Smooth muscle cell (in vitro differentiated cells): ENCODE measurements at regions not wholly inside any gene's neighbourhood (a gene's known extent, or its start where the extent isn't known, plus 50 kb on each side); places are given as distances from the start of the nearest gene placed in this dataset.
"Not testable (repeated sequence)": the region's sequence is repeated elsewhere in the genome, so short reads cannot be mapped to it uniquely, and the experiment has no call there.

Experiments used
- DNase-seq: peaks from one replicate; lab custom pipeline; 2025; ENCODE audit not compliant: unreplicated experiment; lab: John Stamatoyannopoulos, UW
- H2AFZ ChIP-seq: fragments of 200-600 bp; sonication (generic); 2 replicates; pipeline ENCODE4 v1.6.0; 2016; ENCODE audit warnings: antibody characterized with exemption, low read depth, mild to moderate bottlenecking
- H3F3A ChIP-seq: fragments of 200-600 bp; sonication (generic); 2 replicates; pipeline ENCODE4 v1.6.0; 2017; ENCODE audit warnings: antibody characterized with exemption, low read depth
- H3K27ac ChIP-seq: fragments of 200-600 bp; sonication (generic); 2 replicates; pipeline ENCODE4 v1.5.1; 2016; ENCODE audit warnings: low read depth, mild to moderate bottlenecking
- H3K27me3 ChIP-seq: fragments of 200-600 bp; sonication (generic); 2 replicates; pipeline ENCODE4 v1.6.1; 2016; ENCODE audit warnings: low read depth, mild to moderate bottlenecking
- H3K36me3 ChIP-seq: fragments of 200-600 bp; sonication (generic); 2 replicates; pipeline ENCODE4 v1.5.1; 2016; ENCODE audit warnings: low read depth
- H3K4me1 ChIP-seq: fragments of 200-600 bp; sonication (generic); 2 replicates; pipeline ENCODE4 v1.5.1; 2016; ENCODE audit warnings: low read depth
- H3K4me2 ChIP-seq: fragments of 200-600 bp; sonication (generic); 2 replicates; pipeline ENCODE4 v1.6.0; 2016; ENCODE audit warnings: mild to moderate bottlenecking
- H3K4me3 ChIP-seq: fragments of 200-600 bp; sonication (generic); 2 replicates; pipeline ENCODE4 v1.5.1; 2016; ENCODE audit warnings: mild to moderate bottlenecking
- H3K79me2 ChIP-seq: fragments of 200-600 bp; sonication (generic); 2 replicates; pipeline ENCODE4 v1.6.0; 2016; ENCODE audit warnings: low read depth, mild to moderate bottlenecking
- H3K9ac ChIP-seq: fragments of 200-600 bp; sonication (generic); 2 replicates; pipeline ENCODE4 v1.6.0; 2016; ENCODE audit warnings: low read depth
- H3K9me3 ChIP-seq: fragments of 200-600 bp; sonication (generic); replicated peaks from 2 replicates; pipeline ENCODE4 v1.5.1; 2016; ENCODE audit warnings: low read depth
- H4K20me1 ChIP-seq: fragments of 200-600 bp; sonication (generic); 2 replicates; pipeline ENCODE4 v1.6.0; 2016; ENCODE audit warnings: low read depth
- WGBS: methylation state at CpG from one replicate; pipeline ENCODE4 v1.1.7; 2016; ENCODE audit warnings: low lambda C conversion rate; 5-methylcytosine and 5-hydroxymethylcytosine counted together
- TF ChIP-seq, protein P1 (sequence below): fragments of 200-600 bp; sonication (generic); IDR thresholded peaks from 2 replicates; pipeline ENCODE4 v1.5.1; 2017; ENCODE audit warnings: borderline replicate concordance, mild to moderate bottlenecking, antibody characterized with exemption; ENCODE audit not compliant: insufficient read depth, poor library complexity, severe bottlenecking

DNA sequence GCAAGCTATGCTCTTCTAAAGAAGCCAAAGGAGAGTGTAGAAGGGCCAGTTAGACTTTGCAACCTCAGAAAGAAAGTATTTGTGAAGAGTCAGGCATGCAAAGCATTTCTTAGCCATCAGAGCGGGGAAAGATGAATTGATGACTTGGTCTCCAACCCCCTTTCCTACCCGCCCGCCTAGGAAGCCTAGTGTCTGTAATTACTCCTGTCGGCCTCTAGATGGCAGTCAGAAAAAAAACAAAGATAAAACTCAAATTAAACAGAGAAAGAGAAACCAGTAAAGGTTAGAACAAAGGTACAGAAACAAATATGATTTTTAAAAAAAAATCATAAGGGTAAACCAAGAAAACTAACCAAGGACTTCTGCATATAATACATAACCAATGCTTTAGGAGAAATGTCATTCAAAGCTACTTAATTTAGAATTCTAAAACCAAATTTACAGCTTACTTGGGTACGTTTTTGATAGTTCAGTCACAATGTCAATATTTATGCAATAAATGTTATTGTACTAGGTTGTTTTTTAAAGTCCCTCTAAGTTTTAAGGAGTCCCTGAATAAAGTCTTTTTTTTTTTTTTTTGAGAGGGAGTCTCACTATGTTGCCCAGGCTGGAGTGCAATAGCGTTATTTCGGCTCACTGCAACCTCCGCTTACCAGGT is 97.6 kb downstream of the LYZL1 start:
- no peak for DNase-seq
- no peak overlapping the region for H3K9ac ChIP-seq
- H3K9me3 ChIP-seq, result no peaks in the 10 kb centered on the region
- no peak overlapping the region for H3K4me3 ChIP-seq
- no peaks in the 10 kb centered on the region for H3K27me3 ChIP-seq
- H3F3A ChIP-seq, result no peaks in the 10 kb centered on the region
- TF ChIP-seq, protein P1, sequence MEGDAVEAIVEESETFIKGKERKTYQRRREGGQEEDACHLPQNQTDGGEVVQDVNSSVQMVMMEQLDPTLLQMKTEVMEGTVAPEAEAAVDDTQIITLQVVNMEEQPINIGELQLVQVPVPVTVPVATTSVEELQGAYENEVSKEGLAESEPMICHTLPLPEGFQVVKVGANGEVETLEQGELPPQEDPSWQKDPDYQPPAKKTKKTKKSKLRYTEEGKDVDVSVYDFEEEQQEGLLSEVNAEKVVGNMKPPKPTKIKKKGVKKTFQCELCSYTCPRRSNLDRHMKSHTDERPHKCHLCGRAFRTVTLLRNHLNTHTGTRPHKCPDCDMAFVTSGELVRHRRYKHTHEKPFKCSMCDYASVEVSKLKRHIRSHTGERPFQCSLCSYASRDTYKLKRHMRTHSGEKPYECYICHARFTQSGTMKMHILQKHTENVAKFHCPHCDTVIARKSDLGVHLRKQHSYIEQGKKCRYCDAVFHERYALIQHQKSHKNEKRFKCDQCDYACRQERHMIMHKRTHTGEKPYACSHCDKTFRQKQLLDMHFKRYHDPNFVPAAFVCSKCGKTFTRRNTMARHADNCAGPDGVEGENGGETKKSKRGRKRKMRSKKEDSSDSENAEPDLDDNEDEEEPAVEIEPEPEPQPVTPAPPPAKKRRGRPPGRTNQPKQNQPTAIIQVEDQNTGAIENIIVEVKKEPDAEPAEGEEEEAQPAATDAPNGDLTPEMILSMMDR, result peak; percentile 76
- no peak overlapping the region for H2AFZ ChIP-seq
- H4K20me1 ChIP-seq, result no peaks in the 10 kb centered on the region
- H3K27ac ChIP-seq, result no peak overlapping the region
- no peaks in the 10 kb centered on the region for H3K36me3 ChIP-seq
- no peaks in the 10 kb centered on the region for H3K4me1 ChIP-seq
- H3K4me2 ChIP-seq, result peak overlapping the region; percentile 36
- 54% methylated on average over 8 of the region's 8 CpGs for WGBS
- H3K79me2 ChIP-seq, result no peaks in the 10 kb centered on the region

DNA sequence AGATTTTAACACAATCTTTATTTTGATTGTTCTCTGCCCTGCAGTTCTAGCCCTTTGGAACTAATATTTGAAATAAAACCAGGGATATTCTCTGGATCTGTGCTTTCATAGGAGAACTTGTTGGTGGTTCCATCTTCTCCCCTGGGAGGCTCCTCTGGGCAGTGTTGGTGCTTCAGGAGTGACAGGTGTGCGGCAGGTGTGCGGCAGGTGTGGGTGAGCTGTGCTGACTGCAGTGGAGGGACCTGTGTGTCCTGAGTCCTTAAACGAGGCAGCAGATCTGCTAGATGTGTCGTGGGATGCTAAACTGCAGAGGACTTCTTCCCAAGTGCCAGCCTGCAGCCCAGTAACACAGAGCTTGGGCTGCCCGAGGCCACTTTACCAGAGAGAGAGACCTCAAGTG is 98.4 kb downstream of the LYZL1 start:
- H4K20me1 ChIP-seq, result no peaks in the 10 kb centered on the region
- H3K4me2 ChIP-seq, result no peak overlapping the region
- no peak overlapping the region for H3K9ac ChIP-seq
- WGBS, result 81% methylated on average over 5 of the region's 5 CpGs
- DNase-seq, result no peak
- no peak overlapping the region for H3K27ac ChIP-seq
- TF ChIP-seq, protein P1, result no peak
- no peaks in the 10 kb centered on the region for H3K36me3 ChIP-seq
- H2AFZ ChIP-seq, result no peak overlapping the region
- H3K79me2 ChIP-seq, result no peaks in the 10 kb centered on the region
- H3K9me3 ChIP-seq, result no peaks in the 10 kb centered on the region
- no peak overlapping the region for H3K4me3 ChIP-seq
- H3K27me3 ChIP-seq, result no peaks in the 10 kb centered on the region
- H3K4me1 ChIP-seq, result no peaks in the 10 kb centered on the region
- H3F3A ChIP-seq, result no peaks in the 10 kb centered on the region

DNA sequence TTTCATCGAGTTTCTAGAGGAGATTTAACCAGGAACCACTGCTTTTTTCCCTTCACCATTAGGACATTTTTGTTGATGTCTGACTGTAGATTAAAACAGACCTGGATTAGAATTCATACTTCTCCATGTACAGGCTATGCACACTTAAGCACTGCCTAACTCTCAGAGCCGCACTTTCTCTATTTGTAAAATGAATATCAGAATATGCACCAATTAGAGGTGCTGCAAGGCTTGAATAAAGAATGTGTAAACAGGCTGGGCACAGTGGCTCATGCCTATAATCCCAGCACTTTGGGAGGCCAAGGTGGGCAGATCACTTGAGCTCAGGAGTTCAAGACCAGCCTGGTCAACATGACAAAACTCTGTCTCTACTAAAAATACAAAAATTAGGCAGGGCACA is 99.2 kb downstream of the LYZL1 start:
- H3K4me3 ChIP-seq, DNase-seq, H3F3A ChIP-seq, H3K9ac ChIP-seq, H4K20me1 ChIP-seq, H3K36me3 ChIP-seq, H3K27ac ChIP-seq, H2AFZ ChIP-seq, H3K4me2 ChIP-seq, H3K4me1 ChIP-seq, H3K9me3 ChIP-seq, H3K79me2 ChIP-seq, H3K27me3 ChIP-seq: not testable (repeated sequence)
- 47% methylated on average over 2 of the region's 2 CpGs for WGBS

DNA sequence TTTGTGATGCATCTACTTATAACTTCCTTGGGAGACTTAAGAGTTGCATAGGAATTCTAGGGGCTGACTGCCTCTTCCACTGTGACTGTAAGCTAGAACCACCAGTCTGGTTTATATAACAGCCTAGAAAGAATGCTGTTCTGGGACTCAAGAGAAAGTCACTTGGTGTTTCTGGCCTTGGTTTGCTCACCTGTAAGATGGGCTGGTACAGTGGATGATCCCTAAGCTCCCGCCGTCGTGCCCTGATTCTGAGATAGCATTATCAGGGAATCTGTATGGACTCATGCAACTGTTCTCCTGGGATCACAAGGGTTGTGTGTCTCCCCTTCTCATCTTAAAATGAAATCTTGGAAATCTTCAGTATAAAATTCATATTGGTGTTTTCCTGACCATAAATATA is 100.6 kb downstream of the LYZL1 start:
- Histone ChIP-seq H3K4me2 (no peak overlapping the region), H3K36me3 (no peaks in the 10 kb centered on the region), H3K4me3 (no peak overlapping the region), H3K9me3 (no peaks in the 10 kb centered on the region), H3K9ac (no peak overlapping the region), H3K79me2 (no peaks in the 10 kb centered on the region), H3F3A (no peaks in the 10 kb centered on the region), H3K27ac (no peak overlapping the region), H3K4me1 (no peaks in the 10 kb centered on the region), H4K20me1 (no peaks in the 10 kb centered on the region), H2AFZ (no peak overlapping the region), H3K27me3 (no peaks in the 10 kb centered on the region)
- TF ChIP-seq, protein P1, result no peak
- 97% methylated on average over 3 of the region's 3 CpGs for WGBS
- no peak for DNase-seq
